DOHH2 (cell line): ENCODE measurements at regions not wholly inside any gene's neighbourhood (a gene's known extent, or its start where the extent isn't known, plus 50 kb on each side); places are given as distances from the start of the nearest gene placed in this dataset.

ENCODE experiments used
- H3F3A ChIP-seq: fragments of 200-600 bp; sonication (generic), shearing (Covaris generic); 2 replicates; pipeline ENCODE4 v1.6.0; 2016; ENCODE audit warnings: antibody characterized with exemption, mild to moderate bottlenecking; ENCODE audit not compliant: control insufficient read depth, insufficient read depth
- H3K27ac ChIP-seq: fragments of 200-600 bp; sonication (generic); 2 replicates; pipeline ENCODE4 v1.5.1; 2014; ENCODE audit warnings: low read depth, mild to moderate bottlenecking, low read length, moderate library complexity
- H3K27me3 ChIP-seq: fragments of 200-600 bp; sonication (generic); 2 replicates; pipeline ENCODE4 v1.6.1; 2014; ENCODE audit warnings: mild to moderate bottlenecking, low read length, mixed read lengths; ENCODE audit not compliant: control insufficient read depth
- H3K36me3 ChIP-seq: fragments of 200-600 bp; sonication (generic); 2 replicates; pipeline ENCODE4 v1.6.1; 2014; ENCODE audit warnings: mild to moderate bottlenecking, low read length, moderate library complexity, mixed read lengths; ENCODE audit not compliant: control insufficient read depth
- H3K4me1 ChIP-seq: fragments of 200-600 bp; sonication (generic); 2 replicates; pipeline ENCODE4 v1.6.1; 2014; ENCODE audit warnings: mild to moderate bottlenecking, low read length, mixed read lengths; ENCODE audit not compliant: control insufficient read depth
- H3K4me2 ChIP-seq: fragments of 200-600 bp; sonication (generic); 2 replicates; pipeline ENCODE4 v1.6.0; 2014; ENCODE audit warnings: mild to moderate bottlenecking, low read length, moderate library complexity
- H3K4me3 ChIP-seq: fragments of 200-600 bp; sonication (generic); 2 replicates; pipeline ENCODE4 v1.5.1; 2014; ENCODE audit warnings: mild to moderate bottlenecking, low read length, mixed read lengths
- H3K79me2 ChIP-seq: fragments of 200-600 bp; sonication (generic); 2 replicates; pipeline ENCODE4 v1.6.1; 2014; ENCODE audit warnings: mild to moderate bottlenecking, low read length, mixed read lengths; ENCODE audit not compliant: control insufficient read depth
- H3K9me2 ChIP-seq: fragments of 200-600 bp; sonication (generic); replicated peaks from 2 replicates; pipeline ENCODE4 v1.6.1; 2014; ENCODE audit warnings: mild to moderate bottlenecking, low read length, mixed read lengths; ENCODE audit not compliant: control insufficient read depth
- H3K9me3 ChIP-seq: fragments of 200-600 bp; sonication (generic); 2 replicates; pipeline ENCODE4 v1.6.1; 2014; ENCODE audit warnings: antibody characterized with exemption, low read length, mixed read lengths; ENCODE audit not compliant: control insufficient read depth, insufficient read depth
- H4K20me1 ChIP-seq: fragments of 200-600 bp; sonication (generic); 2 replicates; pipeline ENCODE4 v1.6.0; 2014; ENCODE audit warnings: low read depth, mild to moderate bottlenecking, antibody characterized with exemption, low read length, moderate library complexity; ENCODE audit not compliant: control insufficient read depth, insufficient read depth
- EZH2phosphoT487 ChIP-seq: fragments of 200-600 bp; sonication (generic); IDR thresholded peaks from 2 replicates; pipeline ENCODE4 v1.6.1; 2017; ENCODE audit warnings: borderline replicate concordance, mild to moderate bottlenecking, antibody characterized with exemption, low read length, moderate library complexity, mixed read lengths
- TF ChIP-seq, protein P1 (sequence below): fragments of 200-600 bp; sonication (generic); IDR thresholded peaks from one replicate; pipeline ENCODE4 v1.5.1; 2014; ENCODE audit warnings: antibody characterized with exemption, mild to moderate bottlenecking, low read depth, low read length; ENCODE audit not compliant: poor library complexity, severe bottlenecking

DNA sequence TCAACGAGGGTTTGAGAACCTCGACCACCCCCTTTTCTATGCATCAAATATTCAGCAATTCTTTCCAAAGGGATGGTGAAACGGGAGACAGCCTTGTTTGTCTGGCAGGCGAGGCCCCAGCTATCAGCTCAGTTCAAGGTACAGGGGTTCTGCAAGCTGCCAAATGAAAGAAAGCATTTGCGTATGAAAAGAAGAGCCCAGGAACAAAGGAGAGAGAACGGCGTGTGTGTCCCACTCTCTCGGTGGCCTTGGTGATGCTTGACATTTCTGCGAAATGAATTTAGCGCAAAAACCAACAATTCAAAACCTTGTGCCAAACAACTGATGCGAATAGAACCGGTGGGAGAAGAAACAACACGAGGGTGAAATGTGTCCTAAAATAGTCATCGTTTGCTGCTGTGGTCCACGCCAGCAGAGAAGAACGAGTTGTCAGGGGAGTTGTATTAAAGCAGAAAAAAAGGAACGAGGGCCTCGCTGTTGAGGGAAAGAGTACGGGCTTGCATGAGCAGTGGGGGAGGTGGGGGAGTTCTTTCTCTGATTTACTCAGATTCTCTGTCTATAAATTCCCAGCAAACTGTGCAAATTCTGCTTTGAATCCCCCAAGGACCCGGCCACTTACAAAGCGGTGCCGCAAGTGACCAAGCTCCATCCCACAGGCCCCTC lies 97.7 kb downstream of the TMEM130 start:
- Histone ChIP-seq H3K27me3 (peaks cover 21% of the 10 kb centered on the region), H4K20me1 (no peaks in the 10 kb centered on the region), H3K9me2 (no peaks in the 10 kb centered on the region), H3K27ac (no peak overlapping the region), H3K36me3 (no peaks in the 10 kb centered on the region), H3K9me3 (no peaks in the 10 kb centered on the region), H3K4me2 (no peak overlapping the region), H3K4me3 (no peak overlapping the region), H3F3A (no peaks in the 10 kb centered on the region), H3K4me1 (peaks cover 8% of the 10 kb centered on the region), H3K79me2 (no peaks in the 10 kb centered on the region)
- no peak for TF ChIP-seq EZH2phosphoT487
- TF ChIP-seq, protein P1, sequence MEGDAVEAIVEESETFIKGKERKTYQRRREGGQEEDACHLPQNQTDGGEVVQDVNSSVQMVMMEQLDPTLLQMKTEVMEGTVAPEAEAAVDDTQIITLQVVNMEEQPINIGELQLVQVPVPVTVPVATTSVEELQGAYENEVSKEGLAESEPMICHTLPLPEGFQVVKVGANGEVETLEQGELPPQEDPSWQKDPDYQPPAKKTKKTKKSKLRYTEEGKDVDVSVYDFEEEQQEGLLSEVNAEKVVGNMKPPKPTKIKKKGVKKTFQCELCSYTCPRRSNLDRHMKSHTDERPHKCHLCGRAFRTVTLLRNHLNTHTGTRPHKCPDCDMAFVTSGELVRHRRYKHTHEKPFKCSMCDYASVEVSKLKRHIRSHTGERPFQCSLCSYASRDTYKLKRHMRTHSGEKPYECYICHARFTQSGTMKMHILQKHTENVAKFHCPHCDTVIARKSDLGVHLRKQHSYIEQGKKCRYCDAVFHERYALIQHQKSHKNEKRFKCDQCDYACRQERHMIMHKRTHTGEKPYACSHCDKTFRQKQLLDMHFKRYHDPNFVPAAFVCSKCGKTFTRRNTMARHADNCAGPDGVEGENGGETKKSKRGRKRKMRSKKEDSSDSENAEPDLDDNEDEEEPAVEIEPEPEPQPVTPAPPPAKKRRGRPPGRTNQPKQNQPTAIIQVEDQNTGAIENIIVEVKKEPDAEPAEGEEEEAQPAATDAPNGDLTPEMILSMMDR: no peak

DNA sequence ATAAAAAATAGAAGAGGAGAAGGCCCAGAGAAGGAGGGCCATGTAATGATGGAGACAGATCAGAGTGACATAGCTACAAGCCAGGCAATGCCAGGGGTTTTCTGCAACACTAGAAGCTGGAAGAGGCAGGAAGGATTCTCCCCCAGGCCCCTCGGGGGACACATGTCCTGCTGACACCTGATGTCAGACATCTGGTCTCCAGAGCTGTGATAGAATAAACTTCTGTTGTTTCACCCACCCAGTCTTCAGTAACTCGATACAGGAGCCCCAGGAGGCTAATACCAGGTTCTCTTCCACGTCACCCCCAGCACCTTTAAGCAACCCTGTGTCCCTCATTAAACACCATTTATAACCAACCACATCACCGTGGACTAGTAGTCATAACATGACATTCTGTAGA lies 94.9 kb downstream of the TMEM130 start:
- no peak overlapping the region for H3K4me2 ChIP-seq
- no peak overlapping the region for H3K27ac ChIP-seq
- H3K4me1 ChIP-seq: peaks cover 8% of the 10 kb centered on the region
- H3K36me3 ChIP-seq: no peaks in the 10 kb centered on the region
- no peaks in the 10 kb centered on the region for H3F3A ChIP-seq
- no peak overlapping the region for H3K4me3 ChIP-seq
- H3K27me3 ChIP-seq: peaks cover 19% of the 10 kb centered on the region
- H3K79me2 ChIP-seq: no peaks in the 10 kb centered on the region
- no peaks in the 10 kb centered on the region for H3K9me2 ChIP-seq
- no peaks in the 10 kb centered on the region for H3K9me3 ChIP-seq
- no peak for TF ChIP-seq EZH2phosphoT487
- TF ChIP-seq, protein P1: no peak
- no peaks in the 10 kb centered on the region for H4K20me1 ChIP-seq

DNA sequence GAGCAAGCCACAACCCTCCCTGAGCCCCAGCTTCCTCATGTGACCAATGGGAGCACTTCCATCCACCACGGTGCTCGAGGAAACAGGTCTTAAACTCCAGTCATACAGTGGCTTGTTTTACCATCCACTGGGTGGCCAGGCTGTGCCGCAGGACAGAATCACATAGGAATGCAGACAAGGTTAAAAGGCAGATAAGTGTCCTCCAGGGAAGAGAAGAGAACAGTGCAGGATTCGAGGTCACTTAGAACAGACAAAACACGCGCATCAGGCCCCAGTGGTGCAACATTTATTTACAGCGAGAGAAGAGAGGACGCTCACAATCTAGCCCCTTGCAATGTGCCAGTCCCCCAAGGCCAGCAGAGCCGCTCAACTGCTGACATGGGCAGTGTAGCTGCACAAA lies 92.8 kb downstream of the TMEM130 start:
- Histone ChIP-seq H3K79me2 (no peaks in the 10 kb centered on the region), H3F3A (no peaks in the 10 kb centered on the region), H3K9me3 (no peaks in the 10 kb centered on the region), H3K4me1 (peaks cover 4% of the 10 kb centered on the region; the same call in 1 of the 2 replicates), H3K27ac (no peak overlapping the region), H3K9me2 (no peaks in the 10 kb centered on the region), H4K20me1 (no peaks in the 10 kb centered on the region), H3K27me3 (peaks cover 17% of the 10 kb centered on the region), H3K4me3 (no peak overlapping the region), H3K36me3 (no peaks in the 10 kb centered on the region), H3K4me2 (no peak overlapping the region)
- TF ChIP-seq, protein P1: no peak
- TF ChIP-seq EZH2phosphoT487: no peak
